ENCODE measurements at regions not wholly inside any gene's neighbourhood (a gene's known extent, or its start where the extent isn't known, plus 50 kb on each side); places are given as distances from the start of the nearest gene placed in this dataset.

DNA sequence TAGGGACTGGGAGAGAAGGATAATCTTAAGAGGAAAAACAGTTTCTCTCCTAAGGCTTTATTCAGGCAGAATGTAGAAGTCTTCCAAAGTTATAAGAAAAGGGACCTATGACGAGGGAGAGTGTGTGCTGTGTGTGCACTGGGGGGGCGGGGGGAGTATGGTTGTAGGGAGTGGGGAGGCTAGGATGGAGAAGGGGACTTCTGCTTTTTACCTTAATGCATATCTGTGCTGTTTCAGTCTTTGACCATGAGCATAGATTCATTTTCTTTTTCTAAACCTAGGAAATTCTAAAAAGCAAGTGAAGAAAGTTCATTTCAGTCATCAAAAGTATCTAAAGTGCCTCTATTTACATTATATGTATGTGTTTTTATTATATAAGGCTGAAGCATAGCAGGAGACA is 52.6 kb upstream of the RASA2 start:
- H3K27ac Mint-ChIP-seq: peak overlapping the region; percentile 61 to 90
- no peak for ATAC-seq (replicated peaks)
- peaks cover 21 to 49% of the 10 kb centered on the region in 2 donors for H3K4me1 Mint-ChIP-seq (ENCODE audit: low read depth in 2 of 2)
- no peaks in the 10 kb centered on the region for H3K9me3 Mint-ChIP-seq
- H3K27me3 Mint-ChIP-seq: no peaks in the 10 kb centered on the region
- DNase-seq: no peak
- H3K4me3 Mint-ChIP-seq: no peak overlapping the region
- peaks cover 19% of the 10 kb centered on the region for H3K36me3 Mint-ChIP-seq (ENCODE audit: insufficient read depth)

DNA sequence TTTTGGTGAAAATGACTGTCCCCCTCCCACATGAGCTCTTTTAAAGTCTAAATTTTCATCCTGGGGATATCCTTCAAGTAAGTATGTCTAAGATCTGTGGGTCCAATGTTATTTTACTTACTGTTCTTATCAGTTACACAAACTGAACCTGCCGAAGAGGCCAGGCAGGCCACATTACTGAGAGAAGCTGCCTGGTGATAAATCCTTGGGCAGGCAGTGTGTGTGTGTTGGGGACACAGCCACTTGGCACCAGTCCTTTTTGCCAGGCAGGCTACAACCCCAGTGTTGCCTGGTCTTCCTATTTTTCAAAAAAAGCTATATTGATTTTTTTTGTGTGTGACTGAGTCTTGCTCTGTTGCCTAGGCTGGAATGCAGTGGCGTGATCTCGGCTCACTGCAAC is 50.6 kb upstream of the RASA2 start:
- Mint-ChIP-seq H3K9me3 (no peaks in the 10 kb centered on the region), H3K36me3 (ENCODE audit: insufficient read depth) (peaks cover 23% of the 10 kb centered on the region), H3K27ac (peak overlapping the region in 1 of 2 donors; percentile 93), H3K4me3 (peak overlapping the region; percentile 14 to 18), H3K4me1 (ENCODE audit: low read depth in 2 of 2) (peaks cover 29 to 59% of the 10 kb centered on the region in 2 donors), H3K27me3 (no peaks in the 10 kb centered on the region)
- DNase-seq (no peak), ATAC-seq (replicated peaks) (no peak)
